ENCODE measurements at regions not wholly inside any gene's neighbourhood (a gene's known extent, or its start where the extent isn't known, plus 50 kb on each side); places are given as distances from the start of the nearest gene placed in this dataset.

DNA sequence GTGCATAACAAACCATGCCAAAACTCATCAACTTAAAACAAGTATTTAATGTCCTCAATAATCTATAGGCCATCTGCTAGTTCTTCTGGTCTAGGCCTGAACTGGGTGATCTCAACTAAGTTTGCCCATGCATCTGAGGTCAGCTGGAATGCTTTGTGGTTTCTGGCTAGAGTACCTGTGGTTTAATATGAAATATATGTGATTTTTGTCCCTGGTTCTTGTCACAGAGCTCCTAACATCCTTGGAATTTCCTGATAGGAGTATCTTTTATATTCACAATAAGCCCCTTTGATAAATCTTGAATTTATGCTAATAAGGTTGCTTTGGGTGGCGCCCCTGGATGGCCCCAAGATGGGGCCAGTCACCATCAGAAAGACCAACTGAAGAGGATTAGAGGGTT lies 535.9 kb downstream of the DNAH5 start:
- TF ChIP-seq ZNF8 (CRISPR knock-in tag; IDR thresholded peaks at IDR 0.05) (no peak), CREB5 (CRISPR knock-in tag; IDR thresholded peaks at IDR 0.05; ENCODE audit: low read depth) (no peak), CSRNP3 (CRISPR knock-in tag; IDR thresholded peaks at IDR 0.05) (no peak), ZFP30 (CRISPR knock-in tag; IDR thresholded peaks at IDR 0.05) (no peak), TSHZ2 (CRISPR knock-in tag; IDR thresholded peaks at IDR 0.05) (no peak), ZC3H10 (CRISPR knock-in tag; IDR thresholded peaks at IDR 0.05) (no peak), OSR1 (CRISPR knock-in tag; IDR thresholded peaks at IDR 0.05) (no peak), PPARA (CRISPR knock-in tag; IDR thresholded peaks at IDR 0.05; ENCODE audit: borderline replicate concordance) (no peak)
- no peak for ATAC-seq

- TF ChIP-seq BACH2 (CRISPR knock-in tag; IDR thresholded peaks at IDR 0.05; ENCODE audit: borderline replicate concordance) (no peak), ZNF70 (CRISPR knock-in tag; IDR thresholded peaks at IDR 0.05) (no peak), ISL1 (CRISPR knock-in tag; IDR thresholded peaks at IDR 0.05) (no peak), ZFP30 (CRISPR knock-in tag; IDR thresholded peaks at IDR 0.05) (no peak), ZNF565 (CRISPR knock-in tag; conservative IDR thresholded peaks at IDR 0.05; ENCODE audit: low read depth) (no peak), GLIS3 (CRISPR knock-in tag; IDR thresholded peaks at IDR 0.05) (no peak), ZFP3 (CRISPR knock-in tag; IDR thresholded peaks at IDR 0.05) (no peak), CSRNP3 (CRISPR knock-in tag; IDR thresholded peaks at IDR 0.05) (no peak), TSHZ2 (CRISPR knock-in tag; IDR thresholded peaks at IDR 0.05) (no peak), SNAI2 (CRISPR knock-in tag; IDR thresholded peaks at IDR 0.05) (no peak), ZNF8 (CRISPR knock-in tag; IDR thresholded peaks at IDR 0.05) (no peak), PPARA (CRISPR knock-in tag; IDR thresholded peaks at IDR 0.05; ENCODE audit: borderline replicate concordance) (no peak), CREB5 (CRISPR knock-in tag; IDR thresholded peaks at IDR 0.05; ENCODE audit: low read depth) (no peak), ZC3H10 (CRISPR knock-in tag; IDR thresholded peaks at IDR 0.05) (no peak), RARB (CRISPR knock-in tag; IDR thresholded peaks at IDR 0.05) (no peak), TCF4 (CRISPR knock-in tag; IDR thresholded peaks at IDR 0.05; ENCODE audit: borderline replicate concordance) (no peak), POU6F1 (CRISPR knock-in tag; IDR thresholded peaks at IDR 0.05; ENCODE audit: borderline replicate concordance, low read depth) (no peak), CSDC2 (CRISPR knock-in tag; IDR thresholded peaks at IDR 0.05) (no peak), OSR1 (CRISPR knock-in tag; IDR thresholded peaks at IDR 0.05) (no peak)
- TF ChIP-seq, protein P1, sequence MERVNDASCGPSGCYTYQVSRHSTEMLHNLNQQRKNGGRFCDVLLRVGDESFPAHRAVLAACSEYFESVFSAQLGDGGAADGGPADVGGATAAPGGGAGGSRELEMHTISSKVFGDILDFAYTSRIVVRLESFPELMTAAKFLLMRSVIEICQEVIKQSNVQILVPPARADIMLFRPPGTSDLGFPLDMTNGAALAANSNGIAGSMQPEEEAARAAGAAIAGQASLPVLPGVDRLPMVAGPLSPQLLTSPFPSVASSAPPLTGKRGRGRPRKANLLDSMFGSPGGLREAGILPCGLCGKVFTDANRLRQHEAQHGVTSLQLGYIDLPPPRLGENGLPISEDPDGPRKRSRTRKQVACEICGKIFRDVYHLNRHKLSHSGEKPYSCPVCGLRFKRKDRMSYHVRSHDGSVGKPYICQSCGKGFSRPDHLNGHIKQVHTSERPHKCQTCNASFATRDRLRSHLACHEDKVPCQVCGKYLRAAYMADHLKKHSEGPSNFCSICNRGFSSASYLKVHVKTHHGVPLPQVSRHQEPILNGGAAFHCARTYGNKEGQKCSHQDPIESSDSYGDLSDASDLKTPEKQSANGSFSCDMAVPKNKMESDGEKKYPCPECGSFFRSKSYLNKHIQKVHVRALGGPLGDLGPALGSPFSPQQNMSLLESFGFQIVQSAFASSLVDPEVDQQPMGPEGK (CRISPR knock-in tag; IDR thresholded peaks at IDR 0.05; ENCODE audit: borderline replicate concordance): no peak
- ATAC-seq: no peak
Observed at GRCh38 chr5:13403351-13403750, 541.1 kb downstream of the DNAH5 start.

All from SK-N-SH treated with all-trans-retinoic acid at 6 μM for 48 hours (cell line).